LoVo (cell line): ENCODE measurements at regions not wholly inside any gene's neighbourhood (a gene's known extent, or its start where the extent isn't known, plus 50 kb on each side); places are given as distances from the start of the nearest gene placed in this dataset.
"Not testable (repeated sequence)": the region's sequence is repeated elsewhere in the genome, so short reads cannot be mapped to it uniquely, and the experiment has no call there.

Source experiments
- DNase-seq: peaks from one replicate; pipeline ENCODE4 v3.0.0-alpha.2; 2016; ENCODE audit warnings: low spot score

DNA sequence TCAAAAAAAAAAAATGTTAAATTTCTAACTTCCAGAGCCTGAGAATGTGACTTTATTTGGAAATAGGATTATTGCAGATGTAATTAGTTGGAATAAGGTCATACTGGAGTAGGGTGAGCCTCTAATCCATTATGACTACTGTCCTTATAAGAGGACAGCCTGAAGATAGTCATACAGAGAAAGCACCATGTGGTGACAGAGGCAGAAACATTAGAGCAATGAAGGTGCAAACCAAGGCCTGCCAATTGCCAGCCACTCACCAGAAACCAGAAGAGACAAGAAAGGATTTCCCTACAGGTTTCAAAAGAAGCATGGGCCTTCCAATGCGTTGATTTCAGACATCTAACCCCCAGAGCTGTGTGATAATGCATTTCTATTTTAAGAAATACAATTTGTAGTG lies 659.2 kb upstream of the CHD1 start:
- no peak for DNase-seq

DNA sequence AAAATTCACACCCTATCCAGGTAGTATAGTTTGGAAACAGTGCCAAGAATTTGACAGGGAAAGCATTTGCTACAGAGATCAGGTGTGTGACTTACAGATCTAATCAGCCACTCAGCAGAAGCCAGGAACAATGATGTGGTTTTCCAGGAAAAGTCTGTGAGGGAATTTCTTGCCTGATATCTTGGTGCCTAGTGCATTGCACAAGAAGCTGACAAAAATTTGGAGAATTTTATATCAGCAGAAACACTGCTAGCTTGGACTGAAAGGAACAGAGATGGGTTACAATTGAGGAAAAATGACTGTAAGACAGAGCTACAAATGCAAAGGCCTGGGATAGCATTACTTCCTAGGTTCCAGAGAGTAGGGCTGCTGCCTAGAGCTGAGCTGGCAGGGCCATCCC lies 658.1 kb upstream of the CHD1 start:
- DNase-seq = no peak

DNA sequence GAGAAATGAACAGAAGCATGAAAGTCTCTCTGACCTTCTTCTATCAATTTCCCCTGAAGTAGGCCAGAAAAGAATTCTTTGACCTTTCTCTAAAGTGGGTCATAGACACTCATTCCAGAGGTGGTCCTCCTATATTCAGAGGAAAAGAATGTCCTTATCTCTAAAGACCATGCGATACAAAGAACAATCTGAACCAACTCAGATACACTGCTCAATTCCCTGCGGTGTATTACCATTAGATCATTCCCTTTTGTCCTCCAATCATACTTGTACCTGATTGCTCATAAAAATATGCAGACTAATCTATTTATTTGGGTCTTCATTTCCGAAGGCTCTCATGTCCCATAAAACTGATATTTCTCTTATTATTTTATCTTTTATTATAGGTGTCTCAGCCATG lies 652.4 kb upstream of the CHD1 start:
- DNase-seq = not testable (repeated sequence)

DNA sequence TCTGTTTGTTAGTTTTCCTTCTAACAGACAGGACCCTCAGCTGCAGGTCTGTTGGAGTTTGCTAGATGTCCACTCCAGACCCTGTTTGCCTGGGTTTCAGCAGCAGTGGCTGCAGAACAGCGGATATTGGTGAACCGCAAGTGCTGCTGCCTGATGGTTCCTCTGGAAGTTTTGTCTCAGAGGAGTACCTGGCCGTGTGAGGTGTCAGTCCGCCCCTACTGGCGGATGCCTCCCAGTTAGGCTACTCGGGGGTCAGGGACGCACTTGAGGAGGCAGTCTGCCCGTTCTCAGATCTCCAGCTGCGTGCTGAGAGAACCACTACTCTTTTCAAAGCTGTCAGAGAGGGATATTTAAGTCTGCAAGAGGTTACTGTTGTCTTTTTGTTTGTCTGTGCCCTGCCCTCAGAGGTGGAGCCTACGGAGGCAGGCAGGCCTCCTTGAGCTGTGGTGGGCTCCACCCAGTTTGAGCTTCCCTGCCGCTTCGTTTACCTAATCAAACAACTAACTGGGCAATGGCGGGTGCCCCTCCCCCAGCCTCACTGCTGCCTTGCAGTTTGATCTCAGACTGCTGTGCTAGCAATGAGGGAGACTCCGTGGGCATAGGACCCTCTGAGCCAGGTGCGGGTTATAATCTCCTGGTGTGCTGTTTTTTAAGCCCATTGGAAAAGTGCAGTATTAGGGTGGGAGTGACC lies 634.3 kb upstream of the CHD1 start:
- not testable (repeated sequence) for DNase-seq

DNA sequence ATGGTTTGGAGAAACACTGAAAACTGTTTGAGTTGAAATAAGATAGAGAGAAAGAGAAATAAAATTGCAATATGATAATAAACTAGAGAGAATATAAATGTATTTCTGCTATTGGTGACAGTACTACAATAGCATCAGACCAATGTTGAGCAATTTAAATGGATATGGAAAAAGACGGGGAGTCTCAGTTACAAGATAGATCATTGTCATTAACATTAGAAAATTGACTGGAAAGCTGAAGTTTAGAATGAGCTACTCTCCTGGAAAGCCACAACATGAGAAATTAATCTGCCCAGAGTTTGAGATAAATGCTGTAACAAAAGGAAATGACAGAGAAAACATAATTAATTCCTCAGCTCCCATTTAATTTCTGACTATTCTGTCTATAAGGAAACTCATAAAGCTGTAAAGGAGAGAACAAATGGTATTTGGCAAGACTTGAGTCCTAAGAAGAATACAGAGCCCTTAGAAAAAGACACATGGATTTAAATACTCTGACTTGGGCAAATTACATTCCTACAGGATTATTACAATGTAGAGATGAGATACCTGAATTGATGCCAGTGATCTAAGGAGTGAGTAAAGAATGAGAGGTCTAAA lies 624.5 kb upstream of the CHD1 start:
- no peak for DNase-seq

DNA sequence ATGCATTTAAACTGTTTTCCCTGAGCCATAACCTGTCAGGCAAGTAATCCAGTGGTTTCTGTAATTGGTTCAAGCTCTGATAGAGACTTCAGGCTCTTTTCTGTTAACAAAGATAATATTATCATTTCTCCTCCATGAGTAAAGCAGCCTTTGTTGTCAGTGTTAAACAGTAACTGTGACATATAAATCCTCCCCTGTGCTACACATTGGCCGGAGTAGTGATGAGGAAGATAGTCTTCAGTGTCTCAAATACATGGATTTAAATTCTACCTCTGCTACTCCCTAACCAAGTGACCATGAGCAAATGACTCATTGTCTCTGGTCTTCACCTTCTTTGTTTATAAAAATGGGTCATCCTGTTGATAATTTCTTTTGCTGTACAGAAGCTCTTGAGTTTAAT lies 615.5 kb upstream of the CHD1 start:
- no peak for DNase-seq

DNA sequence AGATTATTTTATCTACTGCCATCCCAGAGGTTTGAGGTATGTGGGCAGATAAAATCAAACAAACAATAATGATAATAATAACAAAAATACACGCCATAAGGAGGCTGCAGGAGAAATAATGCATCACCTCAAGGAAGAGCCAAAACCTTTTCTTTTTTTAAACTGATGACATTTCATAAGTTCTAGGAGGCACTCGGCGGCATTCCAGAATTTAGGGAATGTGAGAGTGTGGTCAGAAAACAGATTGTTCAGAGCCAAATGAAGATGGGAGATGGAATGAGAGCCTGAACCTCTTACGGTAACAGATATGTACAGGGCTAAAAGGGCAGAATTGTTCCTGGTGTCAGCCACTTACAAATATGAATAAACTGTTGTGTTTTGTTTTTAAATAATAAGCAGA lies 615.0 kb upstream of the CHD1 start:
- no peak for DNase-seq

DNA sequence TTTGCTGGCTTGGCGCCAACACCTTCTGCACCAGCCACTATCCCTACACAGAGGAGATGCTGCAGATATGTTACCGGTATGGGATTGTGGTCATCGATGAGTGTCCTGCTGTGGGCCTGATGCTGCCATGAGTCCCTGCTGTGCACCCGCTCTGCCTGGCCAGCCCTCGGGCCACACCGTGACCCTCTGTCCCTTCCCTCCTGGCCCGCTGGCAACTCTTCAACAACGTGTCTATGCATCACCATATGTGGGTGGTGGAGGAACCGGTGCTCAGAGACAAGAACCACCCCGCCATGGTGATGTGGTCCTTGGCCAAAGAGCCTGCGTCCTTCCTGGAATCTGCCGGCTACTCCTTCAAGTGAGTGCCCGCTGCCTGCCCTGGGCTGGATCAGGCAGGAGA lies 605.4 kb upstream of the CHD1 start:
- DNase-seq = not testable (repeated sequence)

DNA sequence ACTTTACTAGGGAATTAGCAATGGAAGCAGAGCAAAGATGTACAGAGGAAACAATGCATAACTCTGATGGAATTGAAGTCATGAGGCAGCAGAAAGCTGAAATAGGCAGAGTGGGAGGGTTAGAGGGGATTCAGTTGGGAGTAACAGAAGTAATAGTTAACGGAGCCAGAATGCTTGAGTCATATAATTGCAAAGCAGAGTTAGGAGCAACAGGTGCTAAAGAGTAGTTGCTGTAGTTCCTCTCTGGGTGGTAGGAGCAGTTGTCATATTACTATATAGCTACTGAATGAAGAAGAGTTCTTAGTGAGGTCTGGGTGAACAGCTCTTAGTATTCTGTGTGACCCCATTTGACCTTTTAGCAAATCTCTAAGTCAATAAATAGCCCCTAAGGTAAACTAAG lies 592.9 kb upstream of the CHD1 start:
- DNase-seq = not testable (repeated sequence)

DNA sequence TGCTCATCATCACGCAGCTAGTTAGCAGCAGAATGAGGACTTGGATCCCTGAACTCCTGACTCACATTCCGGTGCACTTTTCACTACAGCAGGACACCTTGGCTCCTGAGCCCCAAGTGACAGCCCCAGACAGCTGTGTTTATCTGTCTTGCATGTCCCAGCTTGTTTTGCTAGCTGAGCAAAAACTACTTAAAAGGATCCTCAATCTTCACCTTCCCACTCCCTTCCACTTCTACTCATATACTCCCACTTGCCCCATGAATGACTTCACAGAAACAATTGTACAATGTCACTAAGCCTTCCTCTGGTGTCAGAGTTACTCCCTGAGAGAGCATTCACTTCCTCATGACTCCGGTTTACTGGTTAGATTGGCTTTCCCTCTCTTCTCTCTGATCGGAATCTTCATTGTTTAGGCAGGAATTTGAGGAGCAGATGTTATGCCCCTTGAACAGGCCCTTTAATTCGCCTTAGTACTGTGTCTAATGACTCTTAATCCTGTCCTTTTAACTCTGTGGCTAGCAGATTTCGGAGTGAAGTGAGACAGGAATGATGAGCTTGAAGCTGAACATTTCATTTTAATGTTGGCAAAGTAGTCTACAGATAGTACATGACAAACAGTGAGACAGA lies 587.2 kb upstream of the CHD1 start:
- not testable (repeated sequence) for DNase-seq

DNA sequence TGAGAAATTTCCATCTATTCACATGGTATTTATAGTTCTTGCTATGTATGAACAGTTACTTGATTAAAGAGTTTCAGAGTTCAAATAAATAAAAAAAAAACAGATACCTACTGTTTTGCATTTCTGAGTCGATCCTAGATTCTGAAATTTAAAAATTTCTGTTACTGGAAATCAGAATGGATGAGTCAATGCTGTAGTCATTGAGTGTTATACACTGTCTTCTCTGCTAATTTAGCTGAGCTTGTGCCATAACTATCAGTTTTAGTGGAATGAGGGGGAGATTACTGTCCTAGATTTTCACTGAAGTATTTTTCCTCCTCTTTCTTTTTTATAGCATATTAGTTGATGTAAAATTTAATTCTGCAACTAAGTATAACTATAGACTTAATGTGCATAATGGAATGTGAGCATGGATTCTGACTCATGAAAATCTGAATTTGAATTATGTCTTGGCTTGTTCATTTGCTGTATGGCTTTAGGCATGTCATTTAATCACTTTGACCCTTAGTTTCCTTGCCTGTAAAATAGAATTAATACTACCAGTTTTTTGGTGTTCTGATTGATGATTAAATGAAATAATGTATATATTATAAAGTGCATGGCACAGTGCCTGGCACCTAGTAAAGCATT lies 581.5 kb upstream of the CHD1 start:
- DNase-seq = not testable (repeated sequence)

DNA sequence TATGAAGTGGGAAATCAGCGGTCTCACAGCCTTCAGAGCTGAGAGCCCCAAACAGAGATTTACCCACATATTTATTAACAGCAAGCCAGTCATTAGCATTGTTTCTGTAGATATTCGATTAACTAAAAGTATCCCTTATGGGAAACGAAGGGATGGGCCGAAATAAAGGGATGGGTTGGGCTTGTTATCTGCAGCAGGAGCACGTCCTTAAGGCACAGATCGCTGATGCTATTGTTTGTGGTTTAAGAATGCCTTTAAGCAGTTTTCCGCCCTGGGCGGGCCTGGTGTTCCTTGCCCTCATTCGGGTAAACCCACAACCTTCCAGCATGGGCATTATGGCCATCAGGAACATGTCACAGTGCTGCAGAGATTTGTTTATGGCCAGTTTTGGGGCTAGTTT lies 580.3 kb upstream of the CHD1 start:
- DNase-seq = not testable (repeated sequence)

DNA sequence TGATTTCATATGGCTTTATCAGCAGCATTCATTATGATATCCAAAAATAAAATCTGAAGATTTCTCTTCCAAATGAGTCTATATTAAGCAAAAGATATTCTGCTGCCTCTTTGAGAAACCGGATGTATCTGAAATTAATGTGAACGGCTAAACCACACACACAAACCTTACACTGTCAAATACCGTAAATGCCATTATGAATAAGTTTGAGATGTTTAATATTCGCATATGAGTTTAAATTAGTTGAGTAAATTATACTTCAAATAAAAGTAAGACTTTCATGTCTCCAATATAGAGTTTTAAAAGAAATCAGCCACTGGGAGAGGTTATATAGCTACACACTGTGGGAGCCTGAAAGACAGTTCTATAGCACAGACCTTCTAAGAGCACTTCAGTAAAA lies 566.6 kb upstream of the CHD1 start:
- not testable (repeated sequence) for DNase-seq

DNA sequence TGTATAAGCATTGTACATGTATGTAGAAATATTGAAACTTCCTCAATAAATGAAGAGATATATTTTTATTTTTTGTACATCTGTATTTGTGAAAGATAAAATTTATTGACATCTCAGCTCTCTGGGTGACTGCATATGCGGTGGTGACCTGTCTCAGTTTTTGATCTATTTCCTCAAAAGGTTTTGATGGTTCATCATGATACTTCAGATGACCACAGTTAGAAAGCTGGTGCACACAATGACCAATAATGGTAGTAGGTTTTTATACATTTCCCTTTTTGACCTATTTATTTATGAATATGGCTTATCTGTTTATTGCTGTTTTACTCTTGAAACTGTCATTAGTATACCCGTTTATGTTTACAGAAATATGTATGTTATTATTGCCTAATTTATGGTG lies 549.6 kb upstream of the CHD1 start:
- DNase-seq = not testable (repeated sequence)

DNA sequence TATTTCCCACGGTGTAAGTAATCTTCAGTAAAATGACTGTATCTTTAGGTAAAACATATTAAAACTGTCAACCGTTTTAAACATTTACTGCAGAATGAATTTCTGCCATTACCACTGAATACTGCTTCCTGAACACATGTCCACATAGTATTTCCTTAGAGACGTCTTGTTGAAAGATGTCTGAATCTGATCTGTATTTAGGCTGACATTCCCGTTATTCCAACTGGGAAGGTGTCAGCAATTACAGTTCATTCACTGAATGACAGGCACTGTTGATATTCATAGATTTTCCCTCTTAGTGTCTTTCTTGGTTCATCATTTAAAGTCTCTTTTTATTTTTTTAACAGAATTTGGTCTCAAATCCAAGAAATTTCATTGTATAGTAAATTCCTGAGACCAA lies 544.5 kb upstream of the CHD1 start:
- DNase-seq = not testable (repeated sequence)

DNA sequence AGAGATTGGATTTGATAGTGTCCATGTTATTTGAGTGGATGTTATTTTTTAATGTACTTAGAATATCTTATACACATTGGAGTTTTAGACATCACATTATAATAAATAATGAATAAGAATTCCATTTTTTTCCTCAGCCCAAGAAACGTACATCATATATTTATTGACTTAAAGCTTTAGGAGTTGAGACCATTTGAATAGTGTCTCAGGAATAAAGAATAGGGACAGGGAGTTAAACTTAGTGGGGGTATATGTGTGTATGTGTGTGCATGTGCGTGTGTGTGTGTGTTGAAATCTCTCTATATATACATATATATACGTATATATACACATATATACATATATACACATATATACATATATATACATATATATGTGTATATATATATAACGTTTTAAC lies 542.9 kb upstream of the CHD1 start:
- DNase-seq = not testable (repeated sequence)

DNA sequence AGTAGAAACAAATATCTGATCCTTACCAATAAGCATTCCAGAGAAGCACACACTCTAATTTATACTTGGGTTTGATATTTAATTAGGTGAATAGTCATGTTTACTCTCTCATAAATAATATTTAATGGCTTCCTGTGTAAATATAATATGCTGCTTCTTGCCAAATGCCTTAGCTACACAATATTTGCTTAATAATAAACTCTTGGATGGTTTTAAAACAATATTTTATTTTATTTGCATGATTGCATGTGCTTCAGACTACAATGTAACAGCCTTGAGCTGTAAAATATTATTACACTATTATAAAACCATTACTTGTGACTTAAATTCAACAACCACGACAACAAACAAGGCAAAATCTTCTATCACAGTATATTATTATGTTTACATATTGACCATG lies 542.4 kb upstream of the CHD1 start:
- not testable (repeated sequence) for DNase-seq

DNA sequence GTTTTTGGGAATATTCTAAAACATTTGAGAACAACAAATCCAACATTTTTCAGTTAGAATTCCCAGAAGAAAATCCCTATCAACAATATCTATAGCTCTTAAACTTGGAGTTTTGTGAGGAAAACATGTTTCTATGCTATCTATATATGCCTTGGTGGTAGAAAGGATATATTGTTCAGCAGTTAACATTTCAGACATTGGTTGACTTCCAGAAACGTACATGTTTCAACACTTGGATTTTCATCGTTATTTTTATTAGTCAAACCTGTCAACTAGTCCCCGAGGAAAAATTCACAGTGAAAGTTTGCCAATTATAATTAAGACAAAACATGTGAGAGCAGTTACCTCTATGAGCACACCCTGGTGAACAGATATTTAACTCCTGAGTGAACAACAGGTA lies 541.8 kb upstream of the CHD1 start:
- not testable (repeated sequence) for DNase-seq

DNA sequence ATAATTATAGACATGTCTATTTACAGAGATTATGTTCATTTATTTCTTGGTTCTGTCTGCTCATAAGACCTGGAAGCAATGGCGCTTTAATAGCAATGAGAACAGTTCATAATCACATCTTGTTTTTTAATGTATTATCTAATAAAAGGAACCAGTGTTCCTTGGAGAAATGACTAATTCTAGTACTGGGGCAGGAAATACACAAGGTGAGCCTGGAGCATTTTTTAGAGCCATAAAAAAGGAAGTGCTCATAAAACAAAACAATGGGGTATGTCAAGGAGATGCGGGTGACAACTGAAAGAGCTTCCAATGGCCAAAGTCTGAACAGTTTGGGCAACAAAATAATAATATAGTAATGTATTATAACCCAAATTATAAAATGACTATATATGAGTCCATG lies 531.9 kb upstream of the CHD1 start:
- peak; percentile 33 for DNase-seq

DNA sequence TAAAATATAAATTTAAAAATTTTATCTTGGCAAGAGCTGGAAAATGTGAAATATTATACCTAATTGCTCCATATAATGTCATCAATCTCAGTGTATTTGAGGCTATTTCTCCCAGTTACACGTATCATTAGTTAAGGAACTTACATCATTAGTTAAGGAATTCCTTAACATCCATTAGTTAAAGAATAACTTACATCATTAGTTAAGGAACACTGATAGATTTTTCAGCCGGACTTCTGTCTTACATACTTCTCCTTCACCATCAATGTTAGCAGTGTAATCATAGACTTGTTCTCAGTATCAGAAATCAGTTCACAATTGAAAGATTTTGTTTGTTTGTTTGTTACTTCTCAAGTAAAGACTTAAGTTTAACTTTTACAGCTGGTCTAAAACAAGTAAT lies 524.4 kb upstream of the CHD1 start:
- no peak for DNase-seq

DNA sequence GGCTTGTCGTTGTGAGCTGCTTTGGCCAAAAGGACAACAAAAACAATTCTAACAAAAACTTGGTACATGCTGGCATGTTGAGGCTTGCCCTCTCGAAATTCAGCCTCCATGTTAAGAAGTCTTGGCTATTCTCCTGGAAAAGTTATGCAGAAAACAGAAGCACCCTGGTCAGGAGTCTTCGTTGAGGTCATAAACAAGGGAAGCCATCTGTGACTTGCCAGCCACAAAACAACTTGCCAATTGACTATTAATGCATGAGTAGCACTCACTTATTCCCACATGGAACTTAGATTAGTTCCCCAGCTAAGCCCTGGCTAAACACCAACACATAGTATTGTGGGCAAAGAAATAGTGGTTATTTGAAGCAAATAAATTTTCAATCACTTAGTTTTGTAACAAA lies 521.0 kb upstream of the CHD1 start:
- no peak for DNase-seq

DNA sequence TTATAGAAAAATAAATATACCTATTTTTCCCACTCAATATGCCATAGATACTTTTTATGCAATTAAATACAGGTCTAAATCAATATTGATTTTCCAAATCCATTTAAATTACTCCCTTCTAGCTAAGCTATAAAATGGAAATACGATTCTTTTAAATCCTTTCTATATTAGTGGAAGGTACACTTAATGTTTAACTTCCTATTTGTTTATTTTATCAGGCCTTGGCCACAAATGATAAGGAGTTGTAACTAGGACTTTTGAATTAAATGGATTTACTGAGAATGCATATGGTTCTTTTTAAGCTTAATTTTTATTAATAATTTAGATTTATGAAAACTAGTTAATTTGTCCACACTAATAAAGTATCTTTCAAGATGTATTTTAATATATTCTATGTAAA lies 517.0 kb upstream of the CHD1 start:
- no peak for DNase-seq

DNA sequence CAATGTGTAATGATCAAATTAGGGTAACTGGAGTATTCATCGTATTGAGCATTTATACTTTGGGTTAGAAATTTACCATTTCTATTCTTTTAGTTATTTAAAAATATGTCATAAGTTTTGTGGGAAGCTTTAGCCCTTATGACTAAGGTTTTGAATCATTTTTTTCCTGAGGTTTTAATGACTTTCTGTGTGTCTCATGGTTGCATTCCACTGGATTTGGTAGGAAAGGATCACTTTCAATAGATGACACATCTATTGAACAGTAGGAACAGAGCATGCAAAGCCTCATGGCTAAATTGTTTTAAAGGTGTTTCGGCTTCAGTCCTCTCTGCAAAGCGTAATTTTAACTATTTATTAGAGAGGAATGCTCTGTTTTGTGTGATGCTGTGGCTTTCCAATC lies 512.4 kb upstream of the CHD1 start:
- DNase-seq = no peak
